ENCODE measurements at regions not wholly inside any gene's neighbourhood (a gene's known extent, or its start where the extent isn't known, plus 50 kb on each side); places are given as distances from the start of the nearest gene placed in this dataset.

GRCh38 chr1:194256010-194256409 lies 1069.6 kb upstream of the B3GALT2 start:
- TF ChIP-seq, protein P1, sequence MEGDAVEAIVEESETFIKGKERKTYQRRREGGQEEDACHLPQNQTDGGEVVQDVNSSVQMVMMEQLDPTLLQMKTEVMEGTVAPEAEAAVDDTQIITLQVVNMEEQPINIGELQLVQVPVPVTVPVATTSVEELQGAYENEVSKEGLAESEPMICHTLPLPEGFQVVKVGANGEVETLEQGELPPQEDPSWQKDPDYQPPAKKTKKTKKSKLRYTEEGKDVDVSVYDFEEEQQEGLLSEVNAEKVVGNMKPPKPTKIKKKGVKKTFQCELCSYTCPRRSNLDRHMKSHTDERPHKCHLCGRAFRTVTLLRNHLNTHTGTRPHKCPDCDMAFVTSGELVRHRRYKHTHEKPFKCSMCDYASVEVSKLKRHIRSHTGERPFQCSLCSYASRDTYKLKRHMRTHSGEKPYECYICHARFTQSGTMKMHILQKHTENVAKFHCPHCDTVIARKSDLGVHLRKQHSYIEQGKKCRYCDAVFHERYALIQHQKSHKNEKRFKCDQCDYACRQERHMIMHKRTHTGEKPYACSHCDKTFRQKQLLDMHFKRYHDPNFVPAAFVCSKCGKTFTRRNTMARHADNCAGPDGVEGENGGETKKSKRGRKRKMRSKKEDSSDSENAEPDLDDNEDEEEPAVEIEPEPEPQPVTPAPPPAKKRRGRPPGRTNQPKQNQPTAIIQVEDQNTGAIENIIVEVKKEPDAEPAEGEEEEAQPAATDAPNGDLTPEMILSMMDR (IDR thresholded peaks at IDR 0.05): no peak
- TF ChIP-seq POLR2A (IDR thresholded peaks at IDR 0.05): no peak

Measured in thyroid gland (tissue), 4 donors.